ENCODE measurements at regions not wholly inside any gene's neighbourhood (a gene's known extent, or its start where the extent isn't known, plus 50 kb on each side); places are given as distances from the start of the nearest gene placed in this dataset.

DNA sequence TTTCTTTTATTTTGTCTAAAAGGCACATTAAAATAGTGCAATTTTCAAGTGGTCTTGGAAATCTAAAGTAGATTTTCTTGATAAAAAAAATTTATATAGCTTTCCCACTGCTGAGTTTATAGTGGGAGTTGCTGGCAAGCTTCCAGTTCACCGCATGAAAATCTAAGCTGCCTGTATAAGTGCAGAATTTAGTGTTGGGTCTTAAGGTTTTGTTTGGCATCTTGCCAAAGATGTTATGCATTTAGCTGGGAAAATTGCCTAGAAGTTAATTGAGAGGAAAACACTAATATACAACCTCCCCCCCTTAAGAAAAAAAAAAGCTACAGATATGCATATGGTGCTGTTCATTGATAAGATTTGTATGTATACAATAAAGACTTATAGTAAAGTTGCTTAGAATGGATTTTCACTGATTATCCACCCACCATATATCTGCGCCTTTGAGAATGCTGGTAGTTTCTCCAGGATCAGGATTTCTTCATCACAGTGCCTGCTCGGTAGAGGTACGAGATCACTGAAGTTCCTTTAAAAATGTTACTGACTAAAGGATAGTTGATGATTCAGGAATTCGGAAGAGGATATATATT lies 803.2 kb upstream of the POU3F3 start:
- H3K4me3 ChIP-seq (ENCODE audit: low read depth in 1 of 2, low read length in 2 of 2) = no peak overlapping the region
- H3K27me3 ChIP-seq (ENCODE audit: insufficient read depth, low read length, poor library complexity) = no peaks in the 10 kb centered on the region
- no peak overlapping the region for H3K9ac ChIP-seq (ENCODE audit: low read depth, low read length)
- no peaks in the 10 kb centered on the region for H3K36me3 ChIP-seq (ENCODE audit: insufficient read depth, low read length)
- ATAC-seq (ENCODE audit: insufficient read depth, low read depth) (no peak), DNase-seq (no peak)
- H4K20me1 ChIP-seq (ENCODE audit: insufficient read depth, low read length) = no peaks in the 10 kb centered on the region
- no peak overlapping the region for H3K4me2 ChIP-seq (ENCODE audit: insufficient read depth, low read length)
- no peak overlapping the region for H2AFZ ChIP-seq (ENCODE audit: low read depth, low read length)
- no peak overlapping the region for H3K27ac ChIP-seq (ENCODE audit: low read length)
- no peak for TF ChIP-seq EZH2 (IDR thresholded peaks at IDR 0.05; ENCODE audit: borderline replicate concordance, low read depth, low read length, severe bottlenecking)
- TF ChIP-seq, protein P1, sequence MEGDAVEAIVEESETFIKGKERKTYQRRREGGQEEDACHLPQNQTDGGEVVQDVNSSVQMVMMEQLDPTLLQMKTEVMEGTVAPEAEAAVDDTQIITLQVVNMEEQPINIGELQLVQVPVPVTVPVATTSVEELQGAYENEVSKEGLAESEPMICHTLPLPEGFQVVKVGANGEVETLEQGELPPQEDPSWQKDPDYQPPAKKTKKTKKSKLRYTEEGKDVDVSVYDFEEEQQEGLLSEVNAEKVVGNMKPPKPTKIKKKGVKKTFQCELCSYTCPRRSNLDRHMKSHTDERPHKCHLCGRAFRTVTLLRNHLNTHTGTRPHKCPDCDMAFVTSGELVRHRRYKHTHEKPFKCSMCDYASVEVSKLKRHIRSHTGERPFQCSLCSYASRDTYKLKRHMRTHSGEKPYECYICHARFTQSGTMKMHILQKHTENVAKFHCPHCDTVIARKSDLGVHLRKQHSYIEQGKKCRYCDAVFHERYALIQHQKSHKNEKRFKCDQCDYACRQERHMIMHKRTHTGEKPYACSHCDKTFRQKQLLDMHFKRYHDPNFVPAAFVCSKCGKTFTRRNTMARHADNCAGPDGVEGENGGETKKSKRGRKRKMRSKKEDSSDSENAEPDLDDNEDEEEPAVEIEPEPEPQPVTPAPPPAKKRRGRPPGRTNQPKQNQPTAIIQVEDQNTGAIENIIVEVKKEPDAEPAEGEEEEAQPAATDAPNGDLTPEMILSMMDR (IDR thresholded peaks at IDR 0.05; ENCODE audit: borderline replicate concordance, extremely low read depth, low read length, poor library complexity, severe bottlenecking) = no peak
- H3K4me1 ChIP-seq (ENCODE audit: insufficient read depth, low read length) = no peaks in the 10 kb centered on the region
- no peaks in the 10 kb centered on the region for H3K79me2 ChIP-seq (ENCODE audit: insufficient read depth, low read length)
- H3K9me3 ChIP-seq (ENCODE audit: insufficient read depth, low read length, severe bottlenecking) = no peaks in the 10 kb centered on the region

DNA sequence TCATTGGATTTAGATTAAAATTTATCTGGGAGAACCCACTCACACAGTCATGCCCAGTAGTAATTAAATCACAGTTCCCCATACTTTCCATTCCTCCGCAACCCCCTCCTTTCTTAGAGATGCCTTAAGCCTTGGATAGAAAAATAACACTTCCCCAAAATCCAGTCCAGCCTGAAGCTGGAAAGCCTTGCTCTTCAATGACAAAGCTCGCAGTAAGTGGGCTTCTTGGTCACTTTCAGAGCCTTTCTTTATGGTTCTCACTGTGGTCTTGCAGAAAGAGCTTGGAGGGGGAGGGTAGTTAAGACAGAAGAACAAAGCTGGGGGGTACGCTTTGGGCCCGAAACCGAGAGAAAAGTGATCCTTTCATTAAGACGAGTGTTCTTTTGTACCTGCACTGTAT lies 802.1 kb upstream of the POU3F3 start:
- Histone ChIP-seq H3K27me3 (ENCODE audit: insufficient read depth, low read length, poor library complexity) (no peaks in the 10 kb centered on the region), H4K20me1 (ENCODE audit: insufficient read depth, low read length) (no peaks in the 10 kb centered on the region), H3K4me1 (ENCODE audit: insufficient read depth, low read length) (no peaks in the 10 kb centered on the region), H3K9me3 (ENCODE audit: insufficient read depth, low read length, severe bottlenecking) (no peaks in the 10 kb centered on the region), H3K4me2 (ENCODE audit: insufficient read depth, low read length) (no peak overlapping the region), H3K9ac (ENCODE audit: low read depth, low read length) (no peak overlapping the region), H3K79me2 (ENCODE audit: insufficient read depth, low read length) (no peaks in the 10 kb centered on the region), H3K36me3 (ENCODE audit: insufficient read depth, low read length) (no peaks in the 10 kb centered on the region), H3K4me3 (ENCODE audit: low read depth in 1 of 2, low read length in 2 of 2) (no peak overlapping the region), H3K27ac (ENCODE audit: low read length) (no peak overlapping the region), H2AFZ (ENCODE audit: low read depth, low read length) (no peak overlapping the region)
- TF ChIP-seq, protein P1 (IDR thresholded peaks at IDR 0.05; ENCODE audit: borderline replicate concordance, extremely low read depth, low read length, poor library complexity, severe bottlenecking) = no peak
- no peak for TF ChIP-seq EZH2 (IDR thresholded peaks at IDR 0.05; ENCODE audit: borderline replicate concordance, low read depth, low read length, severe bottlenecking)
- no peak for DNase-seq
- ATAC-seq (ENCODE audit: insufficient read depth, low read depth) = no peak

DNA sequence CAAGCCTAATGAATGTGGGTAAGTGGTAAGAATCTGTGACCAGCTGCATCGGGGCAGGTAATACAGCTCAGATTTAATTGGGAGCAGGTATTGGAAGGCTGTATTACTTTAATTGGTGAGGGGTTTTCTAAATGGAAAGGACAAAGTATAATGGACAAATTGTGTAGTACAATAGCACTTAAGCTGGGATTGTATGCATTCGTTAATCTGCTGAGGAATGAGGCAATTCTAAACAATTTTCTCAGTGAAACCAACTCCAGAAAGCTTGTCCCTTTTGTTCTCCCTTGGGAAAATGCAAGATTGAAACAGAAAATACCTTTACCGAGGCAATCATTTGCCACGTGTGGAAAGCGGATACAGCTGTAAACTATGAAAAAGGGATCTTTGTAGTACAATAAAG lies 801.6 kb upstream of the POU3F3 start:
- TF ChIP-seq EZH2 (IDR thresholded peaks at IDR 0.05; ENCODE audit: borderline replicate concordance, low read depth, low read length, severe bottlenecking) = no peak
- TF ChIP-seq, protein P1 (IDR thresholded peaks at IDR 0.05; ENCODE audit: borderline replicate concordance, extremely low read depth, low read length, poor library complexity, severe bottlenecking) = no peak
- ATAC-seq (ENCODE audit: insufficient read depth, low read depth) = no peak

More for the DNA sequence above, 801.6 kb upstream of the POU3F3 start:
- Histone ChIP-seq H3K27ac (ENCODE audit: low read length) (no peak overlapping the region), H3K4me2 (ENCODE audit: insufficient read depth, low read length) (no peak overlapping the region), H2AFZ (ENCODE audit: low read depth, low read length) (no peak overlapping the region), H3K4me3 (ENCODE audit: low read depth in 1 of 2, low read length in 2 of 2) (no peak overlapping the region), H3K36me3 (ENCODE audit: insufficient read depth, low read length) (no peaks in the 10 kb centered on the region), H3K4me1 (ENCODE audit: insufficient read depth, low read length) (no peaks in the 10 kb centered on the region), H3K9ac (ENCODE audit: low read depth, low read length) (no peak overlapping the region), H3K79me2 (ENCODE audit: insufficient read depth, low read length) (no peaks in the 10 kb centered on the region), H3K9me3 (ENCODE audit: insufficient read depth, low read length, severe bottlenecking) (no peaks in the 10 kb centered on the region), H4K20me1 (ENCODE audit: insufficient read depth, low read length) (no peaks in the 10 kb centered on the region), H3K27me3 (ENCODE audit: insufficient read depth, low read length, poor library complexity) (no peaks in the 10 kb centered on the region)
- DNase-seq = no peak
